ENCODE measurements at regions not wholly inside any gene's neighbourhood (a gene's known extent, or its start where the extent isn't known, plus 50 kb on each side); places are given as distances from the start of the nearest gene placed in this dataset.

GRCh38 chr5:4233671-4234070, 638.0 kb downstream of the IRX1 start:
- DNase-seq (ENCODE audit: low spot score), result no peak
- TF ChIP-seq CTCF (IDR thresholded peaks at IDR 0.05; ENCODE audit: extremely low read depth, missing control alignments), result no peak

- DNase-seq (ENCODE audit: low spot score), result no peak
- TF ChIP-seq CTCF (IDR thresholded peaks at IDR 0.05; ENCODE audit: extremely low read depth, missing control alignments), result no peak
Measured at GRCh38 chr5:4243479-4244264, 648.0 kb downstream of the IRX1 start.

- DNase-seq (ENCODE audit: low spot score), result no peak
- no peak for TF ChIP-seq CTCF (IDR thresholded peaks at IDR 0.05; ENCODE audit: extremely low read depth, missing control alignments)
Measured at GRCh38 chr5:4244306-4244705, 648.7 kb downstream of the IRX1 start.

- no peak for TF ChIP-seq CTCF (IDR thresholded peaks at IDR 0.05; ENCODE audit: extremely low read depth, missing control alignments)
- DNase-seq (ENCODE audit: low spot score), result no peak
Measured at GRCh38 chr5:4245076-4245475, 649.4 kb downstream of the IRX1 start.

GRCh38 chr5:4245511-4245910, 649.9 kb downstream of the IRX1 start:
- no peak for TF ChIP-seq CTCF (IDR thresholded peaks at IDR 0.05; ENCODE audit: extremely low read depth, missing control alignments)
- DNase-seq (ENCODE audit: low spot score), result no peak

GRCh38 chr5:4246447-4246846, 650.8 kb downstream of the IRX1 start:
- no peak for DNase-seq (ENCODE audit: low spot score)
- no peak for TF ChIP-seq CTCF (IDR thresholded peaks at IDR 0.05; ENCODE audit: extremely low read depth, missing control alignments)

GRCh38 chr5:4250254-4250653, 654.6 kb downstream of the IRX1 start:
- no peak for DNase-seq (ENCODE audit: low spot score)
- TF ChIP-seq CTCF (IDR thresholded peaks at IDR 0.05; ENCODE audit: extremely low read depth, missing control alignments), result no peak

Measured in GM20000 (cell line).